Right lobe of liver (tissue), 4 donors: ENCODE measurements at regions not wholly inside any gene's neighbourhood (a gene's known extent, or its start where the extent isn't known, plus 50 kb on each side); places are given as distances from the start of the nearest gene placed in this dataset.

Experiments used
- POLR2A ChIP-seq: fragments of 450-650 bp; IDR thresholded peaks from one replicate; pipeline ENCODE4 v1.6.1; 2017; ENCODE audit warnings: antibody characterized with exemption, mild to moderate bottlenecking
- TF ChIP-seq, protein P1 (sequence below), 4 donors: fragments of 200-600 bp in 3 of 4; fragments of 450-650 bp in 1 of 4; IDR thresholded peaks; one replicate each; pipeline versions ENCODE4 v1.5.1 to v1.8.0; 2016 to 2022; ENCODE audit warnings: antibody characterized with exemption in 4 of 4, mild to moderate bottlenecking in 2 of 4
- donor health status: DM: no; HTN: no; CAD: no.
- donor health status: DM: no; HTN: no; CAD: no.
- donor health status: DM: no; HTN: yes; CAD: no.

DNA sequence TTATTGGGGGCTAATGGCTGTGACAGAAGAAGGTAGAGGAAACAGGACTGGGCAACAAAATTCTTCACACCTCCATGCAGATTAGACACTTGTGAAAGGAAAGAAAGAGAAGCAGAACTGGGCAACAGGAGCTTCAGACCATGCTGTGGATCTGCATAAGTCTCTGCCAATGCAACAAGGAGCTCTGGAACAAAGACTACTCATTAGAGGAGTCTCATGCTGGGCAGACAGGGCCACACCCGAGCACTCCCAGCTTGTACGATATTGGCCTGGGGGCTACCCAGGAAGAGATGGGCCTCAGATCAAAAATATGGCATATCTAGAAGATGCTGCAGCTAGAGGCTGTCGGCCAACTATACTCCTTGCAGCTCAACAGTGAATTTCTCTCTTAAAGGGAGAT is 105.2 kb downstream of the ZFY start:
- TF ChIP-seq, protein P1, sequence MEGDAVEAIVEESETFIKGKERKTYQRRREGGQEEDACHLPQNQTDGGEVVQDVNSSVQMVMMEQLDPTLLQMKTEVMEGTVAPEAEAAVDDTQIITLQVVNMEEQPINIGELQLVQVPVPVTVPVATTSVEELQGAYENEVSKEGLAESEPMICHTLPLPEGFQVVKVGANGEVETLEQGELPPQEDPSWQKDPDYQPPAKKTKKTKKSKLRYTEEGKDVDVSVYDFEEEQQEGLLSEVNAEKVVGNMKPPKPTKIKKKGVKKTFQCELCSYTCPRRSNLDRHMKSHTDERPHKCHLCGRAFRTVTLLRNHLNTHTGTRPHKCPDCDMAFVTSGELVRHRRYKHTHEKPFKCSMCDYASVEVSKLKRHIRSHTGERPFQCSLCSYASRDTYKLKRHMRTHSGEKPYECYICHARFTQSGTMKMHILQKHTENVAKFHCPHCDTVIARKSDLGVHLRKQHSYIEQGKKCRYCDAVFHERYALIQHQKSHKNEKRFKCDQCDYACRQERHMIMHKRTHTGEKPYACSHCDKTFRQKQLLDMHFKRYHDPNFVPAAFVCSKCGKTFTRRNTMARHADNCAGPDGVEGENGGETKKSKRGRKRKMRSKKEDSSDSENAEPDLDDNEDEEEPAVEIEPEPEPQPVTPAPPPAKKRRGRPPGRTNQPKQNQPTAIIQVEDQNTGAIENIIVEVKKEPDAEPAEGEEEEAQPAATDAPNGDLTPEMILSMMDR (IDR thresholded peaks at IDR 0.05) = no peak
- no peak for TF ChIP-seq POLR2A
